Breast epithelium (tissue), 3 donors: ENCODE measurements at regions not wholly inside any gene's neighbourhood (a gene's known extent, or its start where the extent isn't known, plus 50 kb on each side); places are given as distances from the start of the nearest gene placed in this dataset.

ENCODE experiments used
- POLR2AphosphoS5 ChIP-seq, 3 donors: sonication (generic); formaldehyde crosslinking; IDR thresholded peaks; one replicate each; pipeline ENCODE4 v1.6.1; 2017; ENCODE audit warnings: antibody characterized with exemption in 3 of 3
- TF ChIP-seq, protein P1 (sequence below), 3 donors: fragments of 450-650 bp; IDR thresholded peaks; one replicate each; pipeline ENCODE4 v1.5.1; 2016 to 2017; ENCODE audit warnings: antibody characterized with exemption in 3 of 3, mild to moderate bottlenecking in 3 of 3, moderate library complexity in 3 of 3

- TF ChIP-seq POLR2AphosphoS5 (IDR thresholded peaks at IDR 0.05): no peak
- TF ChIP-seq, protein P1, sequence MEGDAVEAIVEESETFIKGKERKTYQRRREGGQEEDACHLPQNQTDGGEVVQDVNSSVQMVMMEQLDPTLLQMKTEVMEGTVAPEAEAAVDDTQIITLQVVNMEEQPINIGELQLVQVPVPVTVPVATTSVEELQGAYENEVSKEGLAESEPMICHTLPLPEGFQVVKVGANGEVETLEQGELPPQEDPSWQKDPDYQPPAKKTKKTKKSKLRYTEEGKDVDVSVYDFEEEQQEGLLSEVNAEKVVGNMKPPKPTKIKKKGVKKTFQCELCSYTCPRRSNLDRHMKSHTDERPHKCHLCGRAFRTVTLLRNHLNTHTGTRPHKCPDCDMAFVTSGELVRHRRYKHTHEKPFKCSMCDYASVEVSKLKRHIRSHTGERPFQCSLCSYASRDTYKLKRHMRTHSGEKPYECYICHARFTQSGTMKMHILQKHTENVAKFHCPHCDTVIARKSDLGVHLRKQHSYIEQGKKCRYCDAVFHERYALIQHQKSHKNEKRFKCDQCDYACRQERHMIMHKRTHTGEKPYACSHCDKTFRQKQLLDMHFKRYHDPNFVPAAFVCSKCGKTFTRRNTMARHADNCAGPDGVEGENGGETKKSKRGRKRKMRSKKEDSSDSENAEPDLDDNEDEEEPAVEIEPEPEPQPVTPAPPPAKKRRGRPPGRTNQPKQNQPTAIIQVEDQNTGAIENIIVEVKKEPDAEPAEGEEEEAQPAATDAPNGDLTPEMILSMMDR (IDR thresholded peaks at IDR 0.05): no peak
Measured at GRCh38 chr11:76263166-76263565, 56.9 kb upstream of the WNT11 start.
